NCI-H748 (cell line): ENCODE measurements at regions not wholly inside any gene's neighbourhood (a gene's known extent, or its start where the extent isn't known, plus 50 kb on each side); places are given as distances from the start of the nearest gene placed in this dataset.

Experiments
- DNase-seq: peaks from one replicate; lab custom pipeline; 2025; ENCODE audit not compliant: unreplicated experiment; lab: John Stamatoyannopoulos, UW

- DNase-seq, result no peak
Observed at GRCh38 chr5:124399426-124399961, 346.9 kb downstream of the ZNF608 start.

DNA sequence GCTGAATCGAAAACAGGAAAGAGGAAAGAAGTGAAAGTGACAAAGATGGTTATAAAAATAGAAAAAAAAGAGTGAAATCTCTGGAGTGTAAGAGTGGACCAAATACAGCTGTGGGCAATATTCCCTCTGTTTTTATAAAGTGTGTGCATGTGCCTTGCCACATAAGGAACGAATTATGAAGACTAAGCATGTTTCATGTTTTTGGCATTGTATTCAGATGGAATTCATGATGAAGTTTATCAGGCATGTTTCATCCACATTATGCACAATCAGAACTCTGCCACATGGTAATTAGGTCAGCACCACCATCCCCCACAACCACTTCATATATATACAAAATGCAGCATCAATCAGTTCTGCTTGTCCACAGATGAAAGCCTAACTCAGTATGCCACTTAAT is 348.0 kb downstream of the ZNF608 start:
- DNase-seq, result no peak

- no peak for DNase-seq
Observed at GRCh38 chr5:124397317-124397716, 349.1 kb downstream of the ZNF608 start.

DNA sequence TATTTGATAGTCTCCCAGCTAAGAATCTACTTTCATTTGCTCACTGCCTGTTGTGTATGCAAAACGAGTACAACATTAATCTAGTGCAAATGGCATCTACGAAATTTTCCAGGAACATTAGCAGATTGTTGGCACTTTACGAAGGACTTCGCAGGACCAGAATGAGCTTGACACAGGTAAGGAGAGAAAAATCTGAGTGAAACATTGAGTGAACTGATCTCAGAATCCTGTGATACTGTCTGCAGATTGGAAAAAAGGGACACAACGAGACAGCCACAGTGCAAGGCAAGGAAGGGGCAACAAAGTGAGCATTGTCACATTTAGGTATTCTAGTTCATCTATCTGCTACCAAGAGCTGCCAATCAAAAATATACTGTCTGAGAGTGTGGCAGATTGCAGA is 350.5 kb downstream of the ZNF608 start:
- DNase-seq, result no peak

GRCh38 chr5:124395287-124395686 is 351.2 kb downstream of the ZNF608 start:
- DNase-seq, result peak; percentile 82

DNA sequence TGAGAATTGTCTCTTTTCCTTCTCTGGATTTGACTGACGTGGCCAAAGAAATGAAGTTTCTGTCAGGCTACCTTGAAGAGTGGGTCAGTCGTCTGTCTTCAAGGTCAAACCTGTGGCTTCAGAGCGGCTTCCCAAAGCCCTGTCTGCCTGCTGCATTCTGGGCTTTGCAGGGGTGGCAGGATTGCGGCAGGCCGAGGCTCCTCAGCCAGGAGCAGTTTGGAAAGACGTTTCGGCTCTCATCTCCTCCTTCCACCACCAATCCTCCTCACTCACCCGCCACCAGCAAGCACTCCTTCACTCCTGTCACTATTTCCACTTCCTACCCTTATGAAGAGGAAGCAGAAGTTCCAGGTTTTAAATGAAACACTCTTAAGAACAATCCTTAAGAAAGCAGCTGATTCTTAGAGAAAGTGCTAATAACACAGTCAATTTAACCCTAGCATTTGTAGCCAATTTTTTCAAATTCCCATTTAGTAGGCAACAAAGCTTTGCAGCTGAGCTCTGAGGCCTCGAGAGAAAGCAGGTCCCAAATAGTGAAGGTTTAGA is 351.7 kb downstream of the ZNF608 start:
- DNase-seq, result no peak

DNA sequence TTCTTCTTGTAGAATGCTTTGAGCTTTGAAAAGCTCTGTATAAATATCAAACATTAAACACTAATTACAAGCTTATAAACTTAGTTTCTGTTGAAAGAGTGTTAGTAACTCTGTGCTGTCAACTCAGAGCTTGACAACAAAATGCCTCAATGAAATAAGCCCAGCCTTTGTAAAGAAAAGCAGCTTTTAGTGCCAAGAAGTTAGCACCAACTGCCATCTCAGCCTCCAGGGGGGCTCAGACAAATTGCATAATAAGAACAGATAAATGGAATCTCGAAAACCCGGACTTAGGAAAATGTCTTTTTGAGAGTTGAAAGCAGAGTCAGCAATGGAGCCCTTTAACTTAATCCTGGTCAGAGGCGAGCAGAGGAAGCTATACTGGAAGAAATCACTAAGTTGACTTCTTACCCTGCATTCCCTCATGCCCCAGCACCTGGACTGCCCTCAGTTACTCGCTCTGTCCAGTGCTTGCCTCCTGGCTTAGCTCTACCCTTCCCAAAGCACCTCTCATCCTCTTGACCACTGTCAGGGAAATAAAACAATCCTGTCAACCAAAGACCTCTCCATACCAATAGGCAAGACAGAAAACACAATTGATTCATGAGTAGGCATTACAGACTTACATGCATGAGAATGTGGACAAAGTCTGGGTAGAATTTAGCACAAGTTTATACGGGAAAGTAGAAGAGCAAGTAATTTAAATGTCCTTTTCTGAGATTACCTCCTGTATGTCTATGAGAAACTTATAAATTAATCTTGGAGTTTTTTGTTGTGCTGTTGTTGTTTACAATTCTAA is 352.7 kb downstream of the ZNF608 start:
- no peak for DNase-seq

DNA sequence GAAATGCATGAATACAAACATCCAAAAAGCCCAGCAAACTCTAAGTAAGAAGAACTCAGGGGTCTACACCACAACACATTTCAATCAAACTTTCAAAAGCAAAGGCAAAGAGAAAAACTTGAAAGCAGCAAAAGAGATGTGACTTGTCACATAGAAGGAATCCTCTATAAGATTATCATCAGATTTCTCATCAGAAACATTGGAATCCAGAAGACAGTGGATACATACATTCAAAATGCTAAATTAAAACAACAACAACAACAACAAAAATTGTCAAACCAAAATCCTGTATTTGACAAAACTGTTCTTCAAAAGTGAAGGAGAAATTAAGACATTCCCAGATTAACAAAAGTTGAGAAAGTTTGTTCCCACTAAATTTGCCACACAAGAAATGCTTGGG is 362.7 kb downstream of the ZNF608 start:
- DNase-seq, result no peak

GRCh38 chr5:124377386-124377785 is 369.1 kb downstream of the ZNF608 start:
- DNase-seq, result no peak

- no peak for DNase-seq
Observed at GRCh38 chr5:124373883-124374282, 372.6 kb downstream of the ZNF608 start.

- no peak for DNase-seq
Observed at GRCh38 chr5:124372457-124372856, 374.0 kb downstream of the ZNF608 start.

DNA sequence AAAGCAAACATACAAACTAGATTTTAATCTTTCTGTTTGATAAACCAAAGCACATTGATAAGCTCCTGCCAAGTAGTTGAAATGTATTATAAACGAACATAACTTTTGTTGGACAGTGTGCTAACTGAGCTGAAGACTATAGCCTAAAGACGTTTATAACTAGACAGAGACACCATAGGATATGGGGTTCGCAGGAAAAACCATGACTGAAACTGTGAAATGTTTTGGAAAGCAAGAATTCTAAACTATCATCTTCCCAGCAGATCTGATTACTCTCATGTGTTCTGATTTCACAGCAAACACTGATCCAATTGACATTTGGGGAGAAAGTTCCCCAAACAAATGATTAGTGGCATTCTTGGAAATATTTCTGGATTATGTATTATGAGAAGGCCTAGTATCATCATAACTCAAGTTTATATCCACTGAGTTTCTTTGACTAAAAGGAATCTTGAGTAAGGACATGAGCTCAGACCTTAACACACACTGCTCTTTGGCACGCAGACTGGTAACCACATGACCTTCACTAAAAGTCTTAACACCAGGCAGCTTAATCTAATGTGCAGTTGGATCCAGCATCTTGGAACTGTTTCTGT is 375.2 kb downstream of the ZNF608 start:
- DNase-seq, result no peak

DNA sequence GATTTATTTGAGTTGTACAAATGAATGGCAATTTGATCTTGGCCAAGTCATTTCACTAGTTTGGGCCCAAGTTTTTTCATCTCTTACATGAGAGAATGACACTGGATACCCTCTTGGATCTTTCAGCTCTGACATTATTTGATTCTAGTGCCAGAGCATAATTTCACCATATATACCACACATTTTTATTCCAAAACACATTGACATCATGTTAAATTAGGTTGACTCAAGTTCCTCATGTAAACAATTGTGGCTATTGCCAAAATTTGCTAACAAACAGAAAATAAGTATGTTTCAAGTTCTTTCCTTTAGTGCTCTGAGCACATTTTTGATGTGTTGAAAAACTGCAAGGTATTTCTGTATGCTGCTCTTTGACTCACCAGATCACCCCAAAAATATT is 375.8 kb downstream of the ZNF608 start:
- no peak for DNase-seq

DNA sequence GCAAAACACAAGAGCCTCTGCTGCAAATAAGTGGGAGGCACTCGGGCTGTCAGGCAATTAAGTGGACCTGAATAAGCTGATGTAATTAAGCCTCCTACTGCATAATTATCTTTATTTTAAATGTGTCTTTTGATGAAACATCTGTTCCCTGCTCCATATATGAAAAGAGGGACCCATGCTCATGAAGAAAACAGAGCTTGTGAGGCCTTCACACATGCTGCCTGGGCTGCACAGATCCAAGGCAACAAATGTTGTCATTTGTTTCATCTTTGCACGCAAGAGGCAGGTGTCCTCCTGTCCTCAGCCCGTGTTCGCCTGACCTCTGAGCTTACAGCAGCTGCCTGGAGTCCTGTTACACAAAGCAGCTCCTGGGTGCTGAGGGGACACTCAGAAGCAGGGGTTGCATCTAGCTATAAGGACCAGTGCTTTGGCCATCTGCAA is 381.1 kb downstream of the ZNF608 start:
- peak; percentile 100 for DNase-seq

GRCh38 chr5:124355928-124356327 is 390.5 kb downstream of the ZNF608 start:
- no peak for DNase-seq

DNA sequence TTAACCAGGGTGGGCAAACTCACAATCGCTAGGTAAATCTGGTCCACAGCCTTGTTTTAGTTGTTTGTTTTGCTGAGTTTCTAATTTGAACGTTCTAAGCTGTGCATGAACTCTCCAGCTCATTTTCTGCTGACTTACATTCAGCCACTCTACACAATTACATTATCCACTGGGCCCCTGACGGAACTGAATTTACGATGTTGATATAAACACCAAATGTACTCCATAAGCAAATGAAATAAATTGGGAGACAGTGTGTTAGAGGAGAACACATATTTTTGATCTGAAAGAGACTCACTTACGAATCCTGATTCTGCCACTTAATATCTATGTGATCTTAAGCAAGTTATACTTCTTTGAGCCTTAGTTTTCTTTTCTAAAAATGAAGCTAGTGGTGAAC is 393.4 kb downstream of the ZNF608 start:
- DNase-seq, result no peak

DNA sequence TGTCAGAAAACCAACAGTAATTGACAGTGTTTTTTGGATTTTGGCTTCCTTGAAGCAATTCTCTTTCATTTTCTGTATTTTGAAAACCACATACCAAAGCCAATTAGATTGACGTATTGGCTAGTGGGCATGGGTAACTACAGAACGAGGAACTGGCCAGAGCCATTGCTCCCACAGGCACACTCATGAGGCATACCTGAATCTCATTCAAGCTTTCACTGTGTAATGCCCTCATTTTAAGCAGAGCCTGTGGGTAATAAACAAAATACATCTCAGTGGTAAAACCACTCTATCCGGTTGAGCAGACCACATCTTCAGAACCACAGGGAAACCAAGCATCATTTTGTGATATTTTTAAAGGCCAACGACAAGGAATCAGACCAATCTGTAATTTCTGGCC is 394.1 kb downstream of the ZNF608 start:
- no peak for DNase-seq

DNA sequence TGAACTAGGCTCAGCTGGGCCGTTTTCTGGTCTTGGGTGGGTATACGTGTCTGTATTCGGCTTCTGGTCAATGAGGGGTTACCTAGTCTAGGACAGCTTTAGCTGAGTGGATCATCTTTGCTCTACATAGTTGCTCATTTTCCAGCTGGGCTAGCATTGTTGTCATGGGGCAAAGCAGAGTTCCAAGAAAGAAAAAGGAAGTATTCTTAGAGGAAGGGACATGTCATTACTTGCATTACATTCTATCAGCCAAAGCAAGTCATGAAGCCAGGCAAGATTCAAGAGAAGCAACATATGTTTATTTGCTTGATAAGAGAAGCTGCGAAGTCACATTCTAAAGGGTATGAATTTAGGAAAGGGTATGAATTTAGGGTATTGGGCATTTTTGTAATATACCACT is 396.5 kb downstream of the ZNF608 start:
- no peak for DNase-seq

DNA sequence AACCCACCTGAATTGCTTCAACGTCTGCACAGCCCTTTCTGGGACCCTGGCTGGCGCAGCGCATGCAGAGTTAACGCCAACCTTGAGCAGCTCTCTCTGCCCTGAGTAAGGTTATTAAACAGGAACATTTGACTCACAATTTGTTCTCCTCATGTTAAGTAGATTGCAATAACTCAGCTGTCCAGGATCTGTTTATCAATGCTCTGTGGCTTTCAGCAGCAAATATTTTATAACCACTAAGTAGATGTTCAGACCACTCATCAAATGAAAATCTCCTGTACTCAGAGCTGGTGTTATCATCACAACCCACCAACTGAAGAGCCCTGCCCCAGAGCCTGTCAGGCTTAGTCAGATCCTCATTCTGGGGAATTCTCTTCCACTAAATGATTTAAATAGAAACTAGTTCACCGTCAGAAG is 403.0 kb downstream of the ZNF608 start:
- peak; percentile 11 for DNase-seq

- DNase-seq, result no peak
Observed at GRCh38 chr5:124342986-124343385, 403.5 kb downstream of the ZNF608 start.

DNA sequence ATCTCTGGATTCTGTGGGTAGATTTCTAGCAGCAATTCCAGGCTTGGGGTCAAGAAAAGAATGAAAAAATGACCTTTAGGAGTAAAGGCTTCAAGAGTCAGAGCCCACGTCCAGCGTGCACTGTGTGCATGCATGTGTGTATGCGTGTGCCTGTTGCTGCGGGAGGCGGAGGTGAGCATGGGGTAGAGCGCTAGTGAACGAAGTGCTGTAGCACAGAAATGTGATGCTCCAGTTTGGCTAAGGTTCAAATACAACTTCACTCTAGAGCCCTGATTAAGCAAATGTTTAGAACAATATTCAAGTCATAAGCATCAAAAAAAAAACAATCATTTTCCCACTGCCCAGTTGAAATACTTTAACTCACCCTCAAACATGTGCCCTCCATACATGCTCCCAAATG is 403.9 kb downstream of the ZNF608 start:
- no peak for DNase-seq

DNA sequence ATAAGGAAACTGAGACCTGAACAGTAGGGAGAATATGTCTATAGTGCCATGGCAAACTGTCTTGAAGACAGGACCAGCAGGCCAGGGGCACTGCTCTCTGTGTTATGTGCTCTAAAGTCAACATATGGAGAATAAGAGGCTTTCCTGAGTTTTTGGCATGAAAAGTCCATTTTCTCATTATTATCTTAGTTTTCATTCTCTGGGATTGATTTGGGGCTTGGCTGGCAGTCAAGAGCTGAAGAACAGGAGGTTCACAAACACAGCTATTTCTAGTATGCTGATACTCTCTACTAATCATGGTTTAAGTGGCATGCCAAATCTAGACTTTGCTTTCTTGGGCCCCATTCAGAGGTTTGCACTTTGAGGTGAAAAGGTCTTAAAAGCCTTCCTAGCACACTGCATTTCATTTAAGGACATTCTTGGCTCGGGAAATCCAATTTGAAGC is 404.4 kb downstream of the ZNF608 start:
- no peak for DNase-seq
